GM12891 (cell line): ENCODE measurements at regions not wholly inside any gene's neighbourhood (a gene's known extent, or its start where the extent isn't known, plus 50 kb on each side); places are given as distances from the start of the nearest gene placed in this dataset.

Source experiments
- POLR2A ChIP-seq: IDR thresholded peaks from 2 replicates; pipeline ENCODE4 v1.6.1; 2011; ENCODE audit warnings: low read depth, low read length, control low read depth
- POLR2AphosphoS5 ChIP-seq: IDR thresholded peaks from 2 replicates; pipeline ENCODE4 v1.6.1; 2011; ENCODE audit warnings: low read depth, low read length, control low read depth
- SPI1 ChIP-seq: IDR thresholded peaks from 2 replicates; pipeline ENCODE4 v1.6.1; 2011; ENCODE audit warnings: low read depth, low read length, control low read depth
- TAF1 ChIP-seq: IDR thresholded peaks from 2 replicates; pipeline ENCODE4 v1.6.1; 2011; ENCODE audit warnings: low read depth, low read length, control low read depth

DNA sequence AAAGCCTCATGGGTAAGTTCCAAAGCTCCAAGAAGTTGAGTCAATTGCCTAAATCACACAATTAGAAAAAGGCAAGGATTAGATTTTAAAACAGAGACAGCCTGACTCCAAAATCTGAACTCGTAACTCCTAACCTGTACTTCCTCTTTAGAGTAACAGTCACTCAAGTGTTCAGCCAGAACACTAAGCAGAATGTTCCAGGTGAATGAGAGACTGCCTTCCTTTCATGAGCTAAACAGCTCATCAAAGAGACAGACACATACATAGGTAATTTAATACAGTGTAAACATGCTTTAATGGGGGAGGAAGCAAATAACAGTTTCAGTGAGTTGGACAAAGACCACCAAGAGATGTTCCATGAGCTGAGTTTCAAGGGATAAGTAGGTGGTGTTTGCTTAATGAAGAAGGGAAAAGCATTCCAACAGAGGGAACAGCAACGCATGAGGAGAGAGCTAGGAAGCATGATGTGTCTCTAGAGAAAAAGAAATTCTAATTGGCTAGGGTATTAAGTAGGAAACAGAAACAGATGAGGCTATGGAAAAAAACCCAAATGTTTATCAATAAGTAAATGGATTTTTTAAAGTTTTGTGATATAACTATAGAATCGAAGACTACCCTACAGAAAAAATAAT is 403.9 kb downstream of the MED13L start:
- TF ChIP-seq POLR2AphosphoS5 (no peak), TAF1 (no peak), SPI1 (no peak), POLR2A (no peak)
